Mucosa of stomach (tissue), 1 donor: ENCODE measurements at regions not wholly inside any gene's neighbourhood (a gene's known extent, or its start where the extent isn't known, plus 50 kb on each side); places are given as distances from the start of the nearest gene placed in this dataset.
"Not testable (repeated sequence)": the region's sequence is repeated elsewhere in the genome, so short reads cannot be mapped to it uniquely, and the experiment has no call there.

Experiments
- H3K27me3 ChIP-seq: one replicate; pipeline ENCODE4 v1.7.0; 2013; ENCODE audit warnings: mild to moderate bottlenecking, low read length; ENCODE audit not compliant: control insufficient read depth, insufficient read depth
- H3K36me3 ChIP-seq: one replicate; pipeline ENCODE4 v1.7.0; 2013; ENCODE audit warnings: low read length; ENCODE audit not compliant: control insufficient read depth, insufficient read depth
- H3K4me1 ChIP-seq: one replicate; pipeline ENCODE4 v1.7.0; 2013; ENCODE audit warnings: mild to moderate bottlenecking, low read length; ENCODE audit not compliant: control insufficient read depth, insufficient read depth
- H3K4me3 ChIP-seq: one replicate; pipeline ENCODE4 v1.7.0; 2013; ENCODE audit warnings: low read length
- H3K9ac ChIP-seq: one replicate; pipeline ENCODE4 v1.7.0; 2013; ENCODE audit warnings: mild to moderate bottlenecking, low read length, moderate library complexity
- H3K9me3 ChIP-seq: one replicate; pipeline ENCODE4 v1.7.0; 2013; ENCODE audit warnings: mild to moderate bottlenecking, low read length, moderate library complexity; ENCODE audit not compliant: control insufficient read depth
- donor health status: Pancreatic carcinoma.

DNA sequence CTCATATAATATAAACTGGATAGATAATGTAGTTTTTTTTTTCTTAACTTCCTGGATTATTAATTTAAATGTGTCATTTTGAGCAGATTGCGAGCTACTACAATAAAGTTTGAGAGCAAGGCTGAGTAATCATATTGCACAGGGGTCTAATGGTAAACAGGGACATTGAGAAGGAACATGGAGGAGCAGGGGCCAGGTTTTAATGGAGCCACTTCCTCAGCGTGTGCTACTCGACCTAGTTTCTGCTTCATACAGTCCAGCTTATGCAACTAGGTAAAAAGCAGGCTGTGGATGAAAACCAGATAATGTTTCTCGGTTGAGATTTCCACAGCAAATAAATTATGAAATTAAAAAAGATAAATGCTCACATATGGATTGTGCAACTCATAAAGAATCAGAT is 1915.7 kb upstream of the CELF4 start:
- H3K27me3 ChIP-seq = no peaks in the 10 kb centered on the region
- no peak overlapping the region for H3K4me3 ChIP-seq
- H3K9me3 ChIP-seq = no peaks in the 10 kb centered on the region
- peaks cover 6% of the 10 kb centered on the region for H3K4me1 ChIP-seq
- no peak overlapping the region for H3K9ac ChIP-seq
- H3K36me3 ChIP-seq = no peaks in the 10 kb centered on the region

- Histone ChIP-seq H3K4me1 (peaks cover 6% of the 10 kb centered on the region), H3K9me3 (no peaks in the 10 kb centered on the region), H3K36me3 (no peaks in the 10 kb centered on the region), H3K9ac (no peak overlapping the region), H3K4me3 (no peak overlapping the region), H3K27me3 (no peaks in the 10 kb centered on the region)
Observed at GRCh38 chr18:39480494-39481195, 1915.0 kb upstream of the CELF4 start.

GRCh38 chr18:39464006-39464405 is 1898.4 kb upstream of the CELF4 start:
- H3K4me1 ChIP-seq = no peaks in the 10 kb centered on the region
- H3K36me3 ChIP-seq = no peaks in the 10 kb centered on the region
- no peaks in the 10 kb centered on the region for H3K9me3 ChIP-seq
- H3K27me3 ChIP-seq = no peaks in the 10 kb centered on the region
- no peak overlapping the region for H3K4me3 ChIP-seq
- H3K9ac ChIP-seq = no peak overlapping the region

GRCh38 chr18:39462436-39462835 is 1896.8 kb upstream of the CELF4 start:
- Histone ChIP-seq H3K27me3 (no peaks in the 10 kb centered on the region), H3K4me3 (no peak overlapping the region), H3K36me3 (no peaks in the 10 kb centered on the region), H3K9ac (no peak overlapping the region), H3K4me1 (no peaks in the 10 kb centered on the region), H3K9me3 (no peaks in the 10 kb centered on the region)

GRCh38 chr18:39460136-39460535 is 1894.5 kb upstream of the CELF4 start:
- Histone ChIP-seq H3K36me3 (no peaks in the 10 kb centered on the region), H3K4me3 (no peak overlapping the region), H3K9me3 (no peaks in the 10 kb centered on the region), H3K9ac (no peak overlapping the region), H3K27me3 (no peaks in the 10 kb centered on the region), H3K4me1 (peaks cover 9% of the 10 kb centered on the region)

DNA sequence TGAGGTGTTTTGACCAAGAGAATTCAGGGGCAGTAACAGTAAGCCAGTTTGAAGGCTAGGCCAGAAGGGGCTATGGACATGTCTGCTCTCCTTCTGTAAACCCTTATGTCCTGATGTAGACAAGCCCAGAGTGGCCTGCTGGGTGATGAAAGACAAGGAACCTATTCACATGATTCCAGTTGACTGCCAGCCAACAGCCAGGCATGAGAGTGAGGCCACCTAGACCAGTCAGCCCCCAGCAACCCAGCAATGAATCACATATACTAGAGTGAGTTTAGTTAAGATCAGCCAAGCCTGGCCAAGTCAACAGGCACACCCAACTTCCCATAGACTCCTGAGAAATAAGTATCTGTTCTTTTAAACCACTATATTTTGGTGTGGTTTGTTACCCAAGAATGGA is 1889.7 kb upstream of the CELF4 start:
- no peaks in the 10 kb centered on the region for H3K9me3 ChIP-seq
- H3K36me3 ChIP-seq = no peaks in the 10 kb centered on the region
- peaks cover 20% of the 10 kb centered on the region for H3K4me1 ChIP-seq
- no peaks in the 10 kb centered on the region for H3K27me3 ChIP-seq
- no peak overlapping the region for H3K4me3 ChIP-seq
- no peak overlapping the region for H3K9ac ChIP-seq

DNA sequence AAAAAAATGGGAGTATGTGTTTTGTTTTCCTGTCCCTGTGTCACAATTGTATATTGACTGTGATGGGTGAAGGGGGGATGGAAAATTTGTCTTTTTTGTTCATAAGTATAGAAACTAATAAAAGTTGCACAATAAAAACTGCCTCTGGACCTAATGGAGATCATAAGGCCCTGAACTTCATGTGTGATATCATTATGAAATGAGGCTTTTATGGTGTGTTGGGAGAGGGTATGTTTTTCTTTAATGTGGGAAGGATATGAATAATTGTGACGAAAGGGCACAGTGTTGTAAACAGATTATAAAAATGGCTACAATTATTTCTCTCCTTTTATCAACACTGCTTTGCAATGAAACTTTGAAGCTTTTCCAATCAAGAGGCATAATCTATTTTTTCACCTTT is 1889.3 kb upstream of the CELF4 start:
- no peak overlapping the region for H3K4me3 ChIP-seq
- H3K4me1 ChIP-seq = peaks cover 20% of the 10 kb centered on the region
- no peak overlapping the region for H3K9ac ChIP-seq
- H3K9me3 ChIP-seq = no peaks in the 10 kb centered on the region
- H3K36me3 ChIP-seq = no peaks in the 10 kb centered on the region
- H3K27me3 ChIP-seq = no peaks in the 10 kb centered on the region

DNA sequence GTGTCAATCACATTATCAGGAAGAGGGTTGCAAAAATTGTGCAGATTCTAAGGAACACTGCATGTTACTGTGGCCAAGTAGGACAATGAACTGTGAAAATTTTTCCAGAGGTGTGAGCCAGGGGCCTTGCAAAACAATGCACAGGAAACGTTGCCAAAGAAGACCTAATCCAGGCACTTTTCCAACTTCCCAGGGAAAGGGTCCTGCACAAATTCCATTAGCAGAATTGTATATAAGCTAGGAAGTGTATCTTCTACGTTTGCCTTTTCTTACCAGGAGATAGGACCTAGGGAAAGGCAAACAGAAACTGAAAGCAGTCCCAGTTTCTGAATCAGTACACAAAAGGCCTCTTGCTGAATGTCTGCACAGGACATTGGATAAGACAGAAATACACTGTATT is 1888.3 kb upstream of the CELF4 start:
- peaks cover 20% of the 10 kb centered on the region for H3K4me1 ChIP-seq
- no peak overlapping the region for H3K9ac ChIP-seq
- H3K36me3 ChIP-seq = no peaks in the 10 kb centered on the region
- no peaks in the 10 kb centered on the region for H3K27me3 ChIP-seq
- H3K4me3 ChIP-seq = no peak overlapping the region
- no peaks in the 10 kb centered on the region for H3K9me3 ChIP-seq

DNA sequence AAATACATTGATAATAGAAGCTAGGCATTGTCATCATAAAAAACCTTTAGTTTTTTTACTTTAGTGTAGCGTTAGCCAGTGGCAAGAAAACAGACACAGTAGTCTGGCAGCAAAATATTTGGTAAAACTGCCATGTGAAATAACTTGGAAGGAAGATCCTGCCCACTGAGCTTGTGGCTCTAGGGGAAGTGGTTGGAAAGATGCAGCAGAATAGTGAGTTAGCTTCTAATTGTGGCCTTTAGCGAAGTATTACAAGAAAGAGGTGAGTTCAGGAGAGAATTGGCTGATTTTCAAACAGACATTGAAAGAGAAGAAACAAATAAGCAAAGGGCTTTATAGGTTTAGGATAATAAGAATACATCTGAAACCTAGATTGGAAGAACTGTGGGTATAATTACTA is 1887.8 kb upstream of the CELF4 start:
- Histone ChIP-seq H3K9me3 (no peaks in the 10 kb centered on the region), H3K4me1 (peaks cover 20% of the 10 kb centered on the region), H3K36me3 (no peaks in the 10 kb centered on the region), H3K9ac (no peak overlapping the region), H3K4me3 (no peak overlapping the region), H3K27me3 (no peaks in the 10 kb centered on the region)

GRCh38 chr18:39450958-39451357 is 1885.4 kb upstream of the CELF4 start:
- H3K4me1 ChIP-seq = peaks cover 19% of the 10 kb centered on the region
- no peaks in the 10 kb centered on the region for H3K36me3 ChIP-seq

DNA sequence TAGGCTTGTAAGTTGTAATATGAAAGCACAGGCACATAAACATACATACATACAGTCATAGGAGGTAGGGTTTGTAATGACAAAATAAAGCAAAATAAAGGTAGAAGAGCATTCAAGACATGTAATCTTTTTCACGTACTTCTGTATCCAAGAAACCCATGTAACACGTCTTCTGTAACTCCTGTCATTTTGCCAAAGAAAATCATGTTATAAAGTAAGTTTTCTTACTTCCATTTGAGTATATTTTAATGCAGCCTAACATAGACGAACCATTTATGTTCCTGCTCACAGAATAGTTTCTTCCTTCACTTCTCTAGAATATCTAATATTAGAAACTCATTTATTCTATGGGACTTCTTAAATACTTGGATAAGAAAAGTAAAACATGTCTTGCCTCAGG is 1884.0 kb upstream of the CELF4 start:
- H3K27me3 ChIP-seq = no peaks in the 10 kb centered on the region
- no peak overlapping the region for H3K4me3 ChIP-seq
- no peak overlapping the region for H3K9ac ChIP-seq
- no peaks in the 10 kb centered on the region for H3K36me3 ChIP-seq
- peaks cover 5% of the 10 kb centered on the region for H3K4me1 ChIP-seq
- no peaks in the 10 kb centered on the region for H3K9me3 ChIP-seq

More at GRCh38 chr18:39450958-39451357, 1885.4 kb upstream of the CELF4 start:
- H3K9me3 ChIP-seq = no peaks in the 10 kb centered on the region
- no peak overlapping the region for H3K9ac ChIP-seq
- H3K4me3 ChIP-seq = no peak overlapping the region
- no peaks in the 10 kb centered on the region for H3K27me3 ChIP-seq

GRCh38 chr18:39448942-39449341 is 1883.3 kb upstream of the CELF4 start:
- Histone ChIP-seq H3K27me3 (no peaks in the 10 kb centered on the region), H3K4me1 (no peaks in the 10 kb centered on the region), H3K4me3 (no peak overlapping the region), H3K36me3 (no peaks in the 10 kb centered on the region), H3K9ac (no peak overlapping the region), H3K9me3 (no peaks in the 10 kb centered on the region)

GRCh38 chr18:39444957-39445356 is 1879.4 kb upstream of the CELF4 start:
- H3K4me3 ChIP-seq, H3K27me3 ChIP-seq, H3K4me1 ChIP-seq, H3K9ac ChIP-seq, H3K36me3 ChIP-seq, H3K9me3 ChIP-seq: not testable (repeated sequence)
